ENCODE measurements at regions not wholly inside any gene's neighbourhood (a gene's known extent, or its start where the extent isn't known, plus 50 kb on each side); places are given as distances from the start of the nearest gene placed in this dataset.

- Mint-ChIP-seq H3K4me1 (peaks cover 0 to 8% of the 10 kb centered on the region in 2 experiments; a peak in 2 of 4 replicates), H3K4me3 (no peak overlapping the region), H3K27ac (peak overlapping the region in 2 of 3 experiments; percentile 53 to 84; a peak in 2 of 7 replicates), H3K9me3 (no peaks in the 10 kb centered on the region), H3K36me3 (ENCODE audit: insufficient read depth in 1 of 3, low read depth in 3 of 3) (peaks cover 0 to 1% (median 0%) of the 10 kb centered on the region in 3 experiments; a peak in 2 of 7 replicates), H3K27me3 (ENCODE audit: low read depth) (no peaks in the 10 kb centered on the region; the same call in 1 of the 2 replicates)
- no peak overlapping the region for H2BK15ac ChIP-seq (ENCODE audit: low read depth, low read length)
- no peak overlapping the region for H2AK5ac ChIP-seq (ENCODE audit: insufficient read length, low read length)
- no CpG with 5 or more reads among the region's 12 CpGs for WGBS (ENCODE audit: extremely low coverage, insufficient read length, low lambda C conversion rate)
- TF ChIP-seq, protein P1, sequence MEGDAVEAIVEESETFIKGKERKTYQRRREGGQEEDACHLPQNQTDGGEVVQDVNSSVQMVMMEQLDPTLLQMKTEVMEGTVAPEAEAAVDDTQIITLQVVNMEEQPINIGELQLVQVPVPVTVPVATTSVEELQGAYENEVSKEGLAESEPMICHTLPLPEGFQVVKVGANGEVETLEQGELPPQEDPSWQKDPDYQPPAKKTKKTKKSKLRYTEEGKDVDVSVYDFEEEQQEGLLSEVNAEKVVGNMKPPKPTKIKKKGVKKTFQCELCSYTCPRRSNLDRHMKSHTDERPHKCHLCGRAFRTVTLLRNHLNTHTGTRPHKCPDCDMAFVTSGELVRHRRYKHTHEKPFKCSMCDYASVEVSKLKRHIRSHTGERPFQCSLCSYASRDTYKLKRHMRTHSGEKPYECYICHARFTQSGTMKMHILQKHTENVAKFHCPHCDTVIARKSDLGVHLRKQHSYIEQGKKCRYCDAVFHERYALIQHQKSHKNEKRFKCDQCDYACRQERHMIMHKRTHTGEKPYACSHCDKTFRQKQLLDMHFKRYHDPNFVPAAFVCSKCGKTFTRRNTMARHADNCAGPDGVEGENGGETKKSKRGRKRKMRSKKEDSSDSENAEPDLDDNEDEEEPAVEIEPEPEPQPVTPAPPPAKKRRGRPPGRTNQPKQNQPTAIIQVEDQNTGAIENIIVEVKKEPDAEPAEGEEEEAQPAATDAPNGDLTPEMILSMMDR (conservative IDR thresholded peaks at IDR 0.05) = no peak
- no peak for DNase-seq
- H4K5ac ChIP-seq (ENCODE audit: insufficient read length, low read depth, low read length) = no peak overlapping the region
- H3K27ac ChIP-seq (ENCODE audit: insufficient read length, low read depth, low read length) = no peak overlapping the region
- no peaks in the 10 kb centered on the region for H3K79me2 ChIP-seq (ENCODE audit: insufficient read depth, low read length)
- H3K79me1 ChIP-seq (ENCODE audit: insufficient read depth, low read depth, low read length, poor library complexity, severe bottlenecking) = no peaks in the 10 kb centered on the region
- no peak overlapping the region for H4K91ac ChIP-seq (ENCODE audit: insufficient read length, low read depth, low read length)
- H4K8ac ChIP-seq (replicated peaks; ENCODE audit: insufficient read length, low read depth, low read length) = no peak overlapping the region
- H3K23me2 ChIP-seq (ENCODE audit: insufficient read length, low read depth, low read length, poor library complexity, severe bottlenecking) = no peaks in the 10 kb centered on the region
- H3K4me1 ChIP-seq (ENCODE audit: insufficient read depth, low read length) = no peaks in the 10 kb centered on the region
- H3K18ac ChIP-seq (ENCODE audit: insufficient read length, low read depth, low read length) = no peak overlapping the region
- no peak overlapping the region for H3K9ac ChIP-seq (ENCODE audit: extremely low read depth, insufficient read length, low read length)
- no peak overlapping the region for H3K23ac ChIP-seq (ENCODE audit: insufficient read length, low read depth, low read length)
- no peaks in the 10 kb centered on the region for H4K20me1 ChIP-seq (ENCODE audit: control insufficient read depth, insufficient read depth, insufficient read length)
- no peak overlapping the region for H3T11ph ChIP-seq (ENCODE audit: low read length)
- no peak overlapping the region for H2AFZ ChIP-seq (ENCODE audit: low read length)
- H3K14ac ChIP-seq (ENCODE audit: insufficient read depth, low read length) = no peak overlapping the region
- H2BK20ac ChIP-seq (ENCODE audit: low read depth, low read length, poor library complexity, severe bottlenecking) = no peak overlapping the region
- no peaks in the 10 kb centered on the region; the same call in 1 of the 2 replicates for H3K27me3 ChIP-seq (ENCODE audit: insufficient read depth, low read length)
- H3K56ac ChIP-seq (ENCODE audit: insufficient read length, low read depth, low read length) = no peak overlapping the region
- H2BK120ac ChIP-seq (ENCODE audit: low read depth, low read length, poor library complexity, severe bottlenecking) = no peak overlapping the region
- H2BK12ac ChIP-seq (ENCODE audit: insufficient read length, low read depth, low read length) = no peak overlapping the region
- no peak overlapping the region for H3K4me2 ChIP-seq (ENCODE audit: insufficient read depth, insufficient read length, low read length)
- no peak overlapping the region for H2BK5ac ChIP-seq (ENCODE audit: insufficient read length, low read length)
- H3K9me3 ChIP-seq (ENCODE audit: control insufficient read depth, low read depth, low read length) = no peaks in the 10 kb centered on the region
- no peak overlapping the region for H3K4ac ChIP-seq (ENCODE audit: low read depth, low read length)
Measured at GRCh38 chr11:70595452-70595851, 197.1 kb downstream of the CTTN start.
